ENCODE measurements at regions not wholly inside any gene's neighbourhood (a gene's known extent, or its start where the extent isn't known, plus 50 kb on each side); places are given as distances from the start of the nearest gene placed in this dataset.

- H3K4me3 ChIP-seq (ENCODE audit: low read length): no peak overlapping the region
- TF ChIP-seq CTCF (IDR thresholded peaks at IDR 0.05; ENCODE audit: insufficient read depth, low read depth, low read length, missing control alignments): no peak
- peak; percentile 26 for DNase-seq (ENCODE audit: low read depth)
These were observed 125.8 kb upstream of the SLC44A3 start for GRCh38 chr1:94694226-94694915.

- no peak for DNase-seq (ENCODE audit: low read depth)
- no peak for TF ChIP-seq CTCF (IDR thresholded peaks at IDR 0.05; ENCODE audit: insufficient read depth, low read depth, low read length, missing control alignments)
- no peak overlapping the region for H3K4me3 ChIP-seq (ENCODE audit: low read length)
These were observed 126.7 kb upstream of the SLC44A3 start for GRCh38 chr1:94693435-94693834.

GRCh38 chr1:94693029-94693428, 127.1 kb upstream of the SLC44A3 start:
- peak; percentile 3 for TF ChIP-seq CTCF (IDR thresholded peaks at IDR 0.05; ENCODE audit: insufficient read depth, low read depth, low read length, missing control alignments)
- no peak overlapping the region for H3K4me3 ChIP-seq (ENCODE audit: low read length)
- no peak for DNase-seq (ENCODE audit: low read depth)

- no peak overlapping the region for H3K4me3 ChIP-seq (ENCODE audit: low read length)
- no peak for DNase-seq (ENCODE audit: low read depth)
- no peak for TF ChIP-seq CTCF (IDR thresholded peaks at IDR 0.05; ENCODE audit: insufficient read depth, low read depth, low read length, missing control alignments)
These were observed 131.5 kb upstream of the SLC44A3 start for GRCh38 chr1:94688646-94689045.

- no peak for DNase-seq (ENCODE audit: low read depth)
- no peak overlapping the region for H3K4me3 ChIP-seq (ENCODE audit: low read length)
- no peak for TF ChIP-seq CTCF (IDR thresholded peaks at IDR 0.05; ENCODE audit: insufficient read depth, low read depth, low read length, missing control alignments)
These were observed 133.3 kb upstream of the SLC44A3 start for GRCh38 chr1:94686882-94687281.

- H3K4me3 ChIP-seq (ENCODE audit: low read length): no peak overlapping the region
- TF ChIP-seq CTCF (IDR thresholded peaks at IDR 0.05; ENCODE audit: insufficient read depth, low read depth, low read length, missing control alignments): no peak
- DNase-seq (ENCODE audit: low read depth): no peak
These were observed 135.4 kb upstream of the SLC44A3 start for GRCh38 chr1:94684690-94685250.

- TF ChIP-seq CTCF (IDR thresholded peaks at IDR 0.05; ENCODE audit: insufficient read depth, low read depth, low read length, missing control alignments): no peak
- no peak overlapping the region for H3K4me3 ChIP-seq (ENCODE audit: low read length)
- DNase-seq (ENCODE audit: low read depth): no peak
These were observed 136.3 kb upstream of the SLC44A3 start for GRCh38 chr1:94683886-94684285.
